ENCODE measurements at regions not wholly inside any gene's neighbourhood (a gene's known extent, or its start where the extent isn't known, plus 50 kb on each side); places are given as distances from the start of the nearest gene placed in this dataset.

- DNase-seq (ENCODE audit: extremely low read depth, insufficient read length) = no peak
- no peak overlapping the region for H3K4me3 ChIP-seq (replicated peaks; ENCODE audit: low read depth, low read length)
- no peaks in the 10 kb centered on the region; the same call in 1 of the 2 replicates for H3K27me3 ChIP-seq (replicated peaks; ENCODE audit: control insufficient read depth, insufficient read depth, low read length)
These were observed 184.3 kb downstream of the TBXT start for GRCh38 chr6:165983112-165984072.

GRCh38 chr6:165978476-165978875 is 189.2 kb downstream of the TBXT start:
- Histone ChIP-seq H3K27me3 (replicated peaks; ENCODE audit: control insufficient read depth, insufficient read depth, low read length) (no peaks in the 10 kb centered on the region), H3K4me3 (replicated peaks; ENCODE audit: low read depth, low read length) (no peak overlapping the region), H3K36me3 (ENCODE audit: control insufficient read depth, insufficient read depth, low read length) (no peaks in the 10 kb centered on the region)
- DNase-seq (ENCODE audit: extremely low read depth, insufficient read length) = no peak
- TF ChIP-seq CTCF (IDR thresholded peaks at IDR 0.05; ENCODE audit: insufficient read depth, low read length, poor library complexity, severe bottlenecking) = no peak

More at GRCh38 chr6:165983112-165984072, 184.3 kb downstream of the TBXT start:
- no peaks in the 10 kb centered on the region for H3K36me3 ChIP-seq (ENCODE audit: control insufficient read depth, insufficient read depth, low read length)
- TF ChIP-seq CTCF (IDR thresholded peaks at IDR 0.05; ENCODE audit: insufficient read depth, low read length, poor library complexity, severe bottlenecking) = no peak

- Histone ChIP-seq H3K4me3 (replicated peaks; ENCODE audit: low read depth, low read length) (no peak overlapping the region), H3K27me3 (replicated peaks; ENCODE audit: control insufficient read depth, insufficient read depth, low read length) (no peaks in the 10 kb centered on the region), H3K36me3 (ENCODE audit: control insufficient read depth, insufficient read depth, low read length) (no peaks in the 10 kb centered on the region)
- no peak for DNase-seq (ENCODE audit: extremely low read depth, insufficient read length)
- TF ChIP-seq CTCF (IDR thresholded peaks at IDR 0.05; ENCODE audit: insufficient read depth, low read length, poor library complexity, severe bottlenecking) = no peak
These were observed 191.0 kb downstream of the TBXT start for GRCh38 chr6:165976684-165977083.

- H3K36me3 ChIP-seq (ENCODE audit: control insufficient read depth, insufficient read depth, low read length) = no peaks in the 10 kb centered on the region
- H3K27me3 ChIP-seq (replicated peaks; ENCODE audit: control insufficient read depth, insufficient read depth, low read length) = no peaks in the 10 kb centered on the region
- TF ChIP-seq CTCF (IDR thresholded peaks at IDR 0.05; ENCODE audit: insufficient read depth, low read length, poor library complexity, severe bottlenecking) = no peak
- no peak overlapping the region for H3K4me3 ChIP-seq (replicated peaks; ENCODE audit: low read depth, low read length)
- no peak for DNase-seq (ENCODE audit: extremely low read depth, insufficient read length)
These were observed 192.8 kb downstream of the TBXT start for GRCh38 chr6:165974817-165975216.

- H3K4me3 ChIP-seq (replicated peaks; ENCODE audit: low read depth, low read length) = no peak overlapping the region
- H3K36me3 ChIP-seq (ENCODE audit: control insufficient read depth, insufficient read depth, low read length) = no peaks in the 10 kb centered on the region
- no peaks in the 10 kb centered on the region for H3K27me3 ChIP-seq (replicated peaks; ENCODE audit: control insufficient read depth, insufficient read depth, low read length)
- DNase-seq (ENCODE audit: extremely low read depth, insufficient read length) = no peak
- no peak for TF ChIP-seq CTCF (IDR thresholded peaks at IDR 0.05; ENCODE audit: insufficient read depth, low read length, poor library complexity, severe bottlenecking)
These were observed 194.2 kb downstream of the TBXT start for GRCh38 chr6:165973473-165973872.
